ENCODE measurements at regions not wholly inside any gene's neighbourhood (a gene's known extent, or its start where the extent isn't known, plus 50 kb on each side); places are given as distances from the start of the nearest gene placed in this dataset.
"Not testable (repeated sequence)": the region's sequence is repeated elsewhere in the genome, so short reads cannot be mapped to it uniquely, and the experiment has no call there.

GRCh38 chr7:94109556-94109955, 105.4 kb upstream of the BET1 start:
- no peak for DNase-seq (ENCODE audit: low spot score)

- no peak for DNase-seq (ENCODE audit: low spot score)
Observed at GRCh38 chr7:94111009-94111408, 106.9 kb upstream of the BET1 start.

- no peak for DNase-seq (ENCODE audit: low spot score)
Observed at GRCh38 chr7:94115316-94115715, 111.2 kb upstream of the BET1 start.

- DNase-seq (ENCODE audit: low spot score): no peak
Observed at GRCh38 chr7:94123136-94123535, 119.0 kb upstream of the BET1 start.

GRCh38 chr7:94127026-94127425, 122.9 kb upstream of the BET1 start:
- no peak for DNase-seq (ENCODE audit: low spot score)

GRCh38 chr7:94128072-94128471, 123.9 kb upstream of the BET1 start:
- DNase-seq (ENCODE audit: low spot score): no peak

GRCh38 chr7:94129443-94130140, 125.4 kb upstream of the BET1 start:
- DNase-seq (ENCODE audit: low spot score): no peak

GRCh38 chr7:94130716-94131115, 126.6 kb upstream of the BET1 start:
- DNase-seq (ENCODE audit: low spot score): no peak

- DNase-seq (ENCODE audit: low spot score): no peak
Observed at GRCh38 chr7:94133460-94133859, 129.3 kb upstream of the BET1 start.

- DNase-seq (ENCODE audit: low spot score): no peak
Observed at GRCh38 chr7:94135180-94135579, 131.0 kb upstream of the BET1 start.

GRCh38 chr7:94142281-94142680, 138.1 kb upstream of the BET1 start:
- DNase-seq (ENCODE audit: low spot score): no peak

- DNase-seq (ENCODE audit: low spot score): no peak
Observed at GRCh38 chr7:94145602-94146001, 141.4 kb upstream of the BET1 start.

GRCh38 chr7:94146408-94146807, 142.3 kb upstream of the BET1 start:
- DNase-seq (ENCODE audit: low spot score): no peak

GRCh38 chr7:94149789-94150545, 145.8 kb upstream of the BET1 start:
- no peak for DNase-seq (ENCODE audit: low spot score)

GRCh38 chr7:94154182-94154581, 150.0 kb upstream of the BET1 start:
- DNase-seq (ENCODE audit: low spot score): no peak

- no peak for DNase-seq (ENCODE audit: low spot score)
Observed at GRCh38 chr7:94154858-94155257, 150.7 kb upstream of the BET1 start.

- DNase-seq (ENCODE audit: low spot score): not testable (repeated sequence)
Observed at GRCh38 chr7:94157659-94158306, 153.6 kb upstream of the BET1 start.

GRCh38 chr7:94160719-94161435, 156.7 kb upstream of the BET1 start:
- no peak for DNase-seq (ENCODE audit: low spot score)

- DNase-seq (ENCODE audit: low spot score): no peak
Observed at GRCh38 chr7:94161476-94161875, 157.3 kb upstream of the BET1 start.

GRCh38 chr7:94169682-94170081, 165.5 kb upstream of the BET1 start:
- no peak for DNase-seq (ENCODE audit: low spot score)

- DNase-seq (ENCODE audit: low spot score): no peak
Observed at GRCh38 chr7:94170836-94171235, 166.7 kb upstream of the BET1 start.

- no peak for DNase-seq (ENCODE audit: low spot score)
Observed at GRCh38 chr7:94173436-94173835, 169.3 kb upstream of the BET1 start.

- DNase-seq (ENCODE audit: low spot score): no peak
Observed at GRCh38 chr7:94174375-94174774, 170.2 kb upstream of the BET1 start.

Data from Ammon's horn (tissue), 1 donor.